Thoracic aorta (tissue), 2 donors: ENCODE measurements at regions not wholly inside any gene's neighbourhood (a gene's known extent, or its start where the extent isn't known, plus 50 kb on each side); places are given as distances from the start of the nearest gene placed in this dataset.

Experiments
- ATAC-seq: fragments of 150-250 bp; one replicate; pipeline ENCODE4 v1.8.0; 2017; ENCODE audit warnings: low read depth; ENCODE audit not compliant: insufficient number of reproducible peaks, low FRiP score
- DNase-seq: peaks from one replicate; pipeline ENCODE4 v3.0.0-alpha.2; 2020; ENCODE audit warnings: low spot score
- H3K27ac ChIP-seq, 2 donors: fragments of 200-600 bp; sonication (generic); 1 replicate in 1 of 2; 2 replicates in 1 of 2; pipeline ENCODE4 v1.5.1; 2016; ENCODE audit warnings: mild to moderate bottlenecking in 2 of 2, moderate library complexity in 2 of 2
- H3K27me3 ChIP-seq: fragments of 200-600 bp; sonication (generic); replicated peaks from 2 replicates; pipeline ENCODE4 v1.6.0; 2016; ENCODE audit warnings: mild to moderate bottlenecking; ENCODE audit not compliant: insufficient read depth
- H3K36me3 ChIP-seq: fragments of 200-600 bp; sonication (generic); one replicate; pipeline ENCODE4 v1.5.1; 2016
- H3K4me1 ChIP-seq, 2 donors: fragments of 200-600 bp; sonication (generic); 1 replicate in 1 of 2; 2 replicates in 1 of 2; pipeline versions ENCODE4 v1.5.1 to v1.6.0; 2016; ENCODE audit warnings: low read depth in 2 of 2, mild to moderate bottlenecking in 1 of 2; ENCODE audit not compliant: control insufficient read depth in 1 of 2
- H3K4me3 ChIP-seq: fragments of 200-600 bp; sonication (generic); 2 replicates; pipeline ENCODE4 v1.5.1; 2016; ENCODE audit warnings: mild to moderate bottlenecking
- H3K9me3 ChIP-seq: fragments of 200-600 bp; sonication (generic); 2 replicates; pipeline ENCODE4 v1.5.1; 2016
- CTCF ChIP-seq: fragments of 200-600 bp; sonication (generic); IDR thresholded peaks from one replicate; pipeline ENCODE4 v1.5.1; 2019; ENCODE audit warnings: antibody characterized with exemption

- no peak overlapping the region for H3K4me3 ChIP-seq
- no peak for DNase-seq
- no peaks in the 10 kb centered on the region for H3K27me3 ChIP-seq
- TF ChIP-seq CTCF, result no peak
- ATAC-seq, result no peak
- H3K36me3 ChIP-seq, result no peaks in the 10 kb centered on the region
- H3K27ac ChIP-seq, result no peak overlapping the region
- no peaks in the 10 kb centered on the region for H3K9me3 ChIP-seq
- H3K4me1 ChIP-seq, result peaks cover 13 to 18% of the 10 kb centered on the region in 2 donors
Measured at GRCh38 chr14:54177641-54178621, 218.9 kb upstream of the CDKN3 start.

GRCh38 chr14:54182419-54183045 is 214.3 kb upstream of the CDKN3 start:
- no peak for DNase-seq
- no peak for ATAC-seq
- H3K36me3 ChIP-seq, result no peaks in the 10 kb centered on the region
- no peak overlapping the region for H3K27ac ChIP-seq
- H3K27me3 ChIP-seq, result no peaks in the 10 kb centered on the region
- no peak for TF ChIP-seq CTCF
- no peaks in the 10 kb centered on the region for H3K4me1 ChIP-seq
- no peaks in the 10 kb centered on the region for H3K9me3 ChIP-seq
- H3K4me3 ChIP-seq, result no peak overlapping the region

- no peak for ATAC-seq
- TF ChIP-seq CTCF, result no peak
- no peak for DNase-seq
- H3K4me1 ChIP-seq, result peaks cover 0 to 5% of the 10 kb centered on the region in 2 donors
- H3K4me3 ChIP-seq, result no peak overlapping the region
- no peaks in the 10 kb centered on the region for H3K36me3 ChIP-seq
- no peaks in the 10 kb centered on the region for H3K9me3 ChIP-seq
- no peaks in the 10 kb centered on the region for H3K27me3 ChIP-seq
- no peak overlapping the region for H3K27ac ChIP-seq
Measured at GRCh38 chr14:54186821-54187763, 209.7 kb upstream of the CDKN3 start.

GRCh38 chr14:54188064-54188666 is 208.6 kb upstream of the CDKN3 start:
- H3K4me1 ChIP-seq, result peaks cover 0 to 5% of the 10 kb centered on the region in 2 donors
- no peak for TF ChIP-seq CTCF
- H3K36me3 ChIP-seq, result no peaks in the 10 kb centered on the region
- no peak overlapping the region for H3K27ac ChIP-seq
- no peaks in the 10 kb centered on the region for H3K9me3 ChIP-seq
- DNase-seq, result no peak
- H3K4me3 ChIP-seq, result no peak overlapping the region
- H3K27me3 ChIP-seq, result no peaks in the 10 kb centered on the region
- ATAC-seq, result no peak
